Kidney (tissue), 13 donors: ENCODE measurements at regions not wholly inside any gene's neighbourhood (a gene's known extent, or its start where the extent isn't known, plus 50 kb on each side); places are given as distances from the start of the nearest gene placed in this dataset.

Experiments used
- DNase-seq, 5 donors: peaks; one replicate each; pipeline ENCODE4 v3.0.0-alpha.2; 2013 to 2020
- FAIRE-seq: peaks from 2 replicates; lab custom pipeline; 2012; peaks lifted over from hg19 to GRCh38; lab: Jason Lieb, UNC
- H3K27ac ChIP-seq, 2 donors: one replicate each; pipeline ENCODE4 v1.7.0; 2013; ENCODE audit warnings: low read depth in 2 of 2, low read length in 2 of 2, inconsistent platforms in 1 of 2
- H3K27me3 ChIP-seq: one replicate; pipeline ENCODE4 v1.7.1; 2013; ENCODE audit warnings: low read length, inconsistent platforms; ENCODE audit not compliant: control insufficient read depth, insufficient read depth
- H3K36me3 ChIP-seq, 3 donors: one replicate each; pipeline versions ENCODE4 v1.7.0 to v1.7.1; 2013; ENCODE audit warnings: low read length in 3 of 3, control low read depth in 1 of 3, inconsistent platforms in 1 of 3; ENCODE audit not compliant: insufficient read depth in 3 of 3, control insufficient read depth in 2 of 3
- H3K4me1 ChIP-seq, 3 donors: one replicate each; pipeline versions ENCODE4 v1.7.0 to v1.7.1; 2013; ENCODE audit warnings: low read length in 3 of 3, inconsistent platforms in 1 of 3, low read depth in 1 of 3; ENCODE audit not compliant: control insufficient read depth in 2 of 3, insufficient read depth in 2 of 3
- H3K4me3 ChIP-seq, 3 donors: one replicate each; pipeline versions ENCODE4 v1.7.0 to v1.8.1; 2013; ENCODE audit warnings: low read length in 3 of 3, control low read depth in 1 of 3, inconsistent platforms in 1 of 3
- H3K9ac ChIP-seq, 3 donors: one replicate each; pipeline versions ENCODE4 v1.7.0 to v1.7.1; 2013; ENCODE audit warnings: low read length in 3 of 3, control low read depth in 1 of 3, inconsistent platforms in 1 of 3
- H3K9me3 ChIP-seq, 3 donors: one replicate each; pipeline versions ENCODE4 v1.7.0 to v1.7.1; 2013; ENCODE audit warnings: low read length in 3 of 3, control low read depth in 1 of 3, inconsistent platforms in 1 of 3; ENCODE audit not compliant: control insufficient read depth in 2 of 3, insufficient read depth in 1 of 3
- intact Hi-C: fragments of 100-400 bp; cut with DNase I; formaldehyde crosslinking; loops from one replicate; pipeline ENCODE4 v1.11.1; 2022
- TF ChIP-seq, protein P1 (sequence below): IDR thresholded peaks from 3 replicates; pipeline ENCODE4 v1.5.1; 2012; ENCODE audit warnings: mild to moderate bottlenecking, moderate library complexity, borderline replicate concordance; ENCODE audit not compliant: insufficient read depth; ENCODE audit errors: extremely low read depth
- donor health status: control.
- donor health status: control.
- donor health status: control.
- donor health status: control.
- donor health status: control.
- donor health status: DM: yes; HTN: yes; CAD: no.
- donor health status: Normal renal cell carcinoma (clear cell type).

- no peaks in the 10 kb centered on the region for H3K27me3 ChIP-seq
- H3K36me3 ChIP-seq = no peaks in the 10 kb centered on the region
- H3K4me3 ChIP-seq = no peak overlapping the region
- TF ChIP-seq, protein P1, sequence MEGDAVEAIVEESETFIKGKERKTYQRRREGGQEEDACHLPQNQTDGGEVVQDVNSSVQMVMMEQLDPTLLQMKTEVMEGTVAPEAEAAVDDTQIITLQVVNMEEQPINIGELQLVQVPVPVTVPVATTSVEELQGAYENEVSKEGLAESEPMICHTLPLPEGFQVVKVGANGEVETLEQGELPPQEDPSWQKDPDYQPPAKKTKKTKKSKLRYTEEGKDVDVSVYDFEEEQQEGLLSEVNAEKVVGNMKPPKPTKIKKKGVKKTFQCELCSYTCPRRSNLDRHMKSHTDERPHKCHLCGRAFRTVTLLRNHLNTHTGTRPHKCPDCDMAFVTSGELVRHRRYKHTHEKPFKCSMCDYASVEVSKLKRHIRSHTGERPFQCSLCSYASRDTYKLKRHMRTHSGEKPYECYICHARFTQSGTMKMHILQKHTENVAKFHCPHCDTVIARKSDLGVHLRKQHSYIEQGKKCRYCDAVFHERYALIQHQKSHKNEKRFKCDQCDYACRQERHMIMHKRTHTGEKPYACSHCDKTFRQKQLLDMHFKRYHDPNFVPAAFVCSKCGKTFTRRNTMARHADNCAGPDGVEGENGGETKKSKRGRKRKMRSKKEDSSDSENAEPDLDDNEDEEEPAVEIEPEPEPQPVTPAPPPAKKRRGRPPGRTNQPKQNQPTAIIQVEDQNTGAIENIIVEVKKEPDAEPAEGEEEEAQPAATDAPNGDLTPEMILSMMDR = no peak
- no peak for DNase-seq
- FAIRE-seq = no peak
- no peak overlapping the region for H3K9ac ChIP-seq
- no peaks in the 10 kb centered on the region for H3K4me1 ChIP-seq
- no peaks in the 10 kb centered on the region for H3K9me3 ChIP-seq
- intact Hi-C loops = no loop called here
- H3K27ac ChIP-seq = no peak overlapping the region
Observed at GRCh38 chr6:6405997-6406714, 85.7 kb upstream of the F13A1 start.

DNA sequence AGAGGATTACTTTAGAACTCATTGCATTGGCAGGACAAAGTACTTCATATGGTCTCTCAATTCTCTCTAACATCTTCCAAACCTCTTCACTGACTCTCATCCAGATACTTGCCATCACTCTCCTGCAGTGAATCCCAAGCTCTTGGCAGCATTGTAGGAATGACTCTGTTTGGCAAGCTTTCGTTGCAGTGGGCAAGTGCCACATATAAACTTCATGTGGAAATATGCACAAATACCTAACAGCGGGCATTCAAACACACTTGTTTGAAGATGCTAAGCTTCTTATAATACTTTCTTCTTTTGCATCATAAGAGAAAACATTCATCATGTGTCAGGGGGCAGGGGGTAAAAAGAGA is 86.2 kb upstream of the F13A1 start:
- H3K9ac ChIP-seq = no peak overlapping the region
- intact Hi-C loops = no loop called here
- no peak overlapping the region for H3K27ac ChIP-seq
- DNase-seq = no peak
- H3K27me3 ChIP-seq = no peaks in the 10 kb centered on the region
- no peaks in the 10 kb centered on the region for H3K9me3 ChIP-seq
- H3K36me3 ChIP-seq = no peaks in the 10 kb centered on the region
- TF ChIP-seq, protein P1 = no peak
- FAIRE-seq = no peak
- H3K4me3 ChIP-seq = no peak overlapping the region
- no peaks in the 10 kb centered on the region for H3K4me1 ChIP-seq

DNA sequence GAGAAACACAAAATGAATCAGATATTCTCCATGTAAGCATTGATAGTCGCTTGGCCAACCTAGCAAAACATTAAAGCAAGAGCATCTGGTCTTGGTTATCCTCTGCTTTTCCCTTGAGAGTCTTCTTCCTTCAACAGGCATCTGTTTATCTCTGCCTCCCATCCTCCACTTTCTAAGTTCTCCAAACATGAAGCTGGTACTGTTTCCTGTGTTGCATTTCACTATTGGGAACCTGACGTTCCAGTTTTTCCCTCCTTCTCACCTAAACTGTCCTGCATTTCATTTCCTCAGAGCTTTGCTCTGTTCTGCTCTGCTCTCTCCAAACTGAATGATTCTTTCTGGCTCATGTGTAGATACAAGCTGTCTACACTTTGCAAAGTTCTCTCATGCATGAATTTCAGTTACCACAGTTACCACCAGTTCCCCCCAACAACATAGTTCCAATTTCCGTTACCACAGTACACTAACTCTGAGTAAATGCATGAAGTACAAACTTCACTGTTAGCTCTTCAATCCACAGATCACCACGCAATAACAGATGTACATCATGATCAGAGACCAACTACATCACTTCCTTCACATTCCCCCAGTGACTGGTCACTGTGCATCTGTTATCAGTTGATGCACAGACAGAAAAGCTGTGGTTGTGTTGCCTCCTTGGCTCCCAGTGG is 86.7 kb upstream of the F13A1 start:
- H3K27ac ChIP-seq = no peak overlapping the region
- no peak overlapping the region for H3K4me3 ChIP-seq
- FAIRE-seq (no peak), DNase-seq (peak in 1 of 5 donors; percentile 30)
- H3K9ac ChIP-seq = no peak overlapping the region
- H3K9me3 ChIP-seq = no peaks in the 10 kb centered on the region
- H3K27me3 ChIP-seq = no peaks in the 10 kb centered on the region
- no peaks in the 10 kb centered on the region for H3K4me1 ChIP-seq
- TF ChIP-seq, protein P1 = no peak
- H3K36me3 ChIP-seq = no peaks in the 10 kb centered on the region
- intact Hi-C loops = no loop called here
